Stimulated activated naive CD8-positive, alpha-beta T cell treated with anti-CD3 and anti-CD28 coated beads, Interleukin-15, amount 100 ng/mL, for 72 hours (primary cell): ENCODE measurements at regions not wholly inside any gene's neighbourhood (a gene's known extent, or its start where the extent isn't known, plus 50 kb on each side); places are given as distances from the start of the nearest gene placed in this dataset.
A peak's percentile ranks its signal among the peaks of the same experiment; 100 is the strongest.

Source experiments
- ATAC-seq: fragments of 150-1000 bp; cut with Tn5 transposase; 2 replicates; pipeline ENCODE4 v1.10.0; 2021; ENCODE audit warnings: mild to moderate bottlenecking, moderate library complexity
- DNase-seq, 2 donors: peaks; one replicate each; pipeline ENCODE4 v3.0.0; 2021 to 2022
- H3K27ac Mint-ChIP-seq, 2 donors: one replicate each; pipeline ENCODE4 v1.8.0; 2022; ENCODE audit warnings: mild to moderate bottlenecking in 2 of 2, mixed read lengths in 2 of 2, moderate library complexity in 2 of 2
- H3K27me3 Mint-ChIP-seq: one replicate; pipeline ENCODE4 v1.8.0; 2022; ENCODE audit warnings: mixed read lengths
- H3K4me1 Mint-ChIP-seq: one replicate; pipeline ENCODE4 v1.8.0; 2022; ENCODE audit warnings: mild to moderate bottlenecking, mixed read lengths
- H3K4me3 Mint-ChIP-seq, 2 donors: one replicate each; pipeline ENCODE4 v1.8.0; 2022; ENCODE audit warnings: mild to moderate bottlenecking in 2 of 2, mixed read lengths in 2 of 2, moderate library complexity in 1 of 2
- H3K9me3 Mint-ChIP-seq, 2 donors: one replicate each; pipeline ENCODE4 v1.8.0; 2022; ENCODE audit warnings: mixed read lengths in 2 of 2

DNA sequence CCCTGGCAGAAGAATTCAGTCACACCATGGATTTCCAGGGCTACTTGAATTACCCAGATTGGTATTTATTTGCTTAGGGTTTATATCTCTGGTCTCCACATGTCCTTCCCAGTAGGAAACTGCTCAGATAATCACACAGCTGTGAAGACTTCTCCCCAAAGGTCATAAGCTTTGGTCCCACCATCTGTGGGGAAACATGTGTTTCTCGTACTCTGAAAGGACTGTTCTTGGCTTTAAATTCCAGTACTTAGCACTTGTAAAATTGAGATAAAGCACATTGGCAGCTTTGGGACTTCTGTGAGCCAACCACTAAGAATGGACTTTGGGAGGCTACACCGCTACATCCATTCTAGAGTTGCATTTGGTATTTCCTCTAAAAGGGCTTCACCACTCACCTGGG, 205.3 kb upstream of the FOXA2 start:
- DNase-seq, result no peak
- Mint-ChIP-seq H3K4me3 (no peak overlapping the region), H3K27ac (no peak overlapping the region), H3K9me3 (peaks cover 4 to 9% of the 10 kb centered on the region in 2 donors), H3K27me3 (peaks cover 10% of the 10 kb centered on the region), H3K4me1 (no peaks in the 10 kb centered on the region)
- ATAC-seq, result no peak

DNA sequence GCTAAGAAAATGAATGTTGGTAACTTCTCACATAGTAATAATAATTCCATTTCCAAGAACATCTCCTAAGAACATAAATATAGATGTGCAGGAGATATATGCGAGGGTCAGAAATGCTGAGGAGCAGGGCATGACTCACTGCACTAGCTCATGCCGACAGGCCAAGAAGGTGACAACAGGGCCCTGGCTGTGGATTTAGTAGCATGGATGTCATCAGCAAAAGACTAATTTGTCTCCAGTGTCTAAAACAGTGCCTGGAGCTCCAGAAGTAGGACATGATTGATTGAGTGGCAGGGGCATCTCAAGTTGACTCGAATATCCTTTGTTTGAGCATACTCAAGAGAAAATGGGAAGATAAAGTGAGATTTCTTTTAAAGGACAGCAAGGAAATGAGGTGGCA, 207.0 kb upstream of the FOXA2 start:
- no peak for DNase-seq
- no peak for ATAC-seq
- Mint-ChIP-seq H3K4me3 (no peak overlapping the region), H3K27ac (no peak overlapping the region), H3K27me3 (peaks cover 3% of the 10 kb centered on the region), H3K4me1 (no peaks in the 10 kb centered on the region), H3K9me3 (peaks cover 3 to 12% of the 10 kb centered on the region in 2 donors)

DNA sequence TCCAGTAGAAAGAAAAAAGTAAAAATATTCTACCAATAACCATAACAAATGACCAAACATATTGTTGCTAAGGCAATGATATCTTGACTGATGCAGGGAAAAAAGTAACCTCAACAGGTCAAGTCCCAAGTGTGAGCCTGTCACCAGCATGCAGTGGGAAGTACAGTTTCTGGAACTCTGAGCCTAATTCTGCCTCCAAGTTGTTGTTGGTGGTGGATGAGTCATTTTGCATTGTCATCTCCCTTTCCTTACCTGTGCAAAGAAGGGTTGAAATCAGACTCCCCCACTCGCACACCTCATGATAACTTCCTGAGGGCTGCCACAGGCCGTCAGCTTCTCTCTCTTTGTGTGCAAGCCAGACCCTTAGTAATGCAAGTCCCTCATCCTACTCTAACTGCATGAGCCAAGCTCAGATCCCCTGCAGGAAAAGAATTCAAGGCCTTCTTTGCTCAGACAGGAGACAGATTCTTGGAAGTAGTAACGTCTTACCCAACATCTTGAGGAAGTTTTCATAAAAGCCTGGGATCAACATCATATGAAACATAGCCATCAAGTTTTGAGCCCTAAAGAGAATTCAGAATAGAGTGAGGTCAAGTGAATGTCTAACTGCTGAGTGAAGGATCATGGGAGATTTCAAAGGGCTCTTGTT, 207.6 kb upstream of the FOXA2 start:
- peaks cover 0 to 12% of the 10 kb centered on the region in 2 donors for H3K9me3 Mint-ChIP-seq
- no peak overlapping the region for H3K27ac Mint-ChIP-seq
- DNase-seq, result no peak
- H3K27me3 Mint-ChIP-seq, result no peaks in the 10 kb centered on the region
- no peak for ATAC-seq
- no peaks in the 10 kb centered on the region for H3K4me1 Mint-ChIP-seq
- H3K4me3 Mint-ChIP-seq, result no peak overlapping the region

DNA sequence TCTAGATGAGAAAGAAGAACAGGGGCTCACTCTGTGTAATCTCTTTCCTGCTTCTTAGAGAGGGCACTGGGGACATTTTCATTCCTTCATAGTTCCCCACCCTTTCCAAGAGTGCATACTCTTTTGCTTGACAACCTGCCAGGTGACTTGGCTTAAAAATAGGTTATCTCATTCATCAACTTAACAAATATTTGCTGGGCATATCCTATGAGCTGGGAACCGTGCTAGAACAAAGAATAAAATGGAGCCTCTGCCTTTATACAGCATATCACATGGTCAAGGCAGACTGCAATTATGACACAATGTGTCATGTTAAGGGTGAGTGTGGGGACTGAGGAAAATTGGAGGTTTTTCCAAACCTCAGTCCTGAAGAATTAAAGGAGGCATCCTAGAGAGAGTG, 209.8 kb upstream of the FOXA2 start:
- Mint-ChIP-seq H3K27ac (no peak overlapping the region), H3K9me3 (peaks cover 0 to 12% of the 10 kb centered on the region in 2 donors), H3K4me3 (no peak overlapping the region), H3K27me3 (no peaks in the 10 kb centered on the region), H3K4me1 (no peaks in the 10 kb centered on the region)
- DNase-seq (no peak), ATAC-seq (no peak)

DNA sequence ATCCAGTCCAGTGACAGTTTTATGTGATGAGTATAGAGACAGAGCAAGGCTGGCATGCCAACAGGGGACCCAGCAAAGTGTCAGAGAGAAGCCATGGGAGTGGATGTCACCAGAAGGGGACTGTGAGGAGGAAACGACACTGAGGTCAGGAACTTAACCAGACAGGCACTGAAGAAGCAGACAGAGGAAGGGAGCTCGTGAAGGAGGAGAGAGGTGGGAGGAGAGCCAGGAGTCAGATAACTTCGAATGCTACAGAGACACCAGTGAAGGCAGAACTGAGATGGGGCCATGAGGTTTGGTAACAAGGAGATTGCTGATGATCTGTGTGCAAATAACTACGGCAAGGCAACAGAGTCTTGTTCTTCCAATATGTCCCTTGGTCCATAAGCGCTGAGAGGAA, 211.1 kb upstream of the FOXA2 start:
- Mint-ChIP-seq H3K4me1 (no peaks in the 10 kb centered on the region), H3K27me3 (no peaks in the 10 kb centered on the region), H3K27ac (no peak overlapping the region), H3K4me3 (no peak overlapping the region), H3K9me3 (peaks cover 0 to 12% of the 10 kb centered on the region in 2 donors)
- no peak for ATAC-seq
- no peak for DNase-seq

DNA sequence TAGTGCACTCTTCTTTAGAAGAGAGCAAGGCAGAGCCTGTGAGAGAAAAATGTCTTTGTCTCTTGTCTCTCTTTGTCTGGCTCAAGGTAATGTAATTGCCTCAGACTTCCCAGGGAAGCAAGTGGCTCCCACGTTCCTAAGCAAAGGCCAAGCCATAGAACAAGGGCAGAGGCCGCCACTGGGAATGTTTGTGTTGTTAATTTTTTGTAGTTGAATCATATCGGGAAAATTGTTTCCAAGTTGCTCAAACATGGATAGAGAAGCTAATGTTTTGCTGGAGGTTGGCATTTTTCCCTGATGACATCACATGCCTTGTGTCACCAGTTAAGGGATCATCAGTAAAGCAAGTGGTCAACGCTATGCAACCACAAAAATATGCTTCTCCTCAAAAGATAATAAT, 211.5 kb upstream of the FOXA2 start:
- H3K4me1 Mint-ChIP-seq, result no peaks in the 10 kb centered on the region
- ATAC-seq (no peak), DNase-seq (no peak)
- H3K27ac Mint-ChIP-seq, result no peak overlapping the region
- H3K9me3 Mint-ChIP-seq, result peaks cover 0 to 12% of the 10 kb centered on the region in 2 donors
- H3K27me3 Mint-ChIP-seq, result no peaks in the 10 kb centered on the region
- H3K4me3 Mint-ChIP-seq, result no peak overlapping the region

DNA sequence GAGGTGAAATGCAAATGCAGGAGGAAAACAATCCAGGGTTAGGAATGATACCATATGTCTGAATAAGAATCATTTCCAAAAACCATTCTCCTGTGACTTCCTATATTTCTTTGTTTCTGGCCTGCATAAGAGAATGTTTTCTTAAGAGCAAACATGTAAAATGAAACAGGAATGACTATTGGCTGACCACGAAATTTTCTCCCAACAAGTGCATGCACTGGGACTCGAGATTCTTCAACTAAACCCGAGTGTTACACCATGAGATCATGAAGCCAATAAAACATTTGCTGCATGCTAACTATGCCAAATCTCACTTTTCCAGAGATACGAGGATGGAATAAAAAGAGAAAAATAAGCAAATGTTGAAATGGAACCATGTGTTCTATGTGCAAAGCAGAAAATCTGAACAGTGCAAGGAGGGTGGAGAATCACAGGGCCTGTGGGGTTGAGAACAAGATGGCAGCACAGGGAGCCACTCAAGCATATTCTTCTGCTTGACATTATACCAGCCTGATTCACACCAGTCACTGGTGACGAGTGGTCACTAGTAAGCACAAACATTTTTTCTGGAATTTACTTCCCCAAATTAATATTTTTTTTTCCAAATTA, 212.2 kb upstream of the FOXA2 start:
- Mint-ChIP-seq H3K27me3 (no peaks in the 10 kb centered on the region), H3K4me3 (no peak overlapping the region), H3K27ac (no peak overlapping the region), H3K9me3 (peaks cover 0 to 12% of the 10 kb centered on the region in 2 donors), H3K4me1 (no peaks in the 10 kb centered on the region)
- ATAC-seq (no peak), DNase-seq (no peak)

DNA sequence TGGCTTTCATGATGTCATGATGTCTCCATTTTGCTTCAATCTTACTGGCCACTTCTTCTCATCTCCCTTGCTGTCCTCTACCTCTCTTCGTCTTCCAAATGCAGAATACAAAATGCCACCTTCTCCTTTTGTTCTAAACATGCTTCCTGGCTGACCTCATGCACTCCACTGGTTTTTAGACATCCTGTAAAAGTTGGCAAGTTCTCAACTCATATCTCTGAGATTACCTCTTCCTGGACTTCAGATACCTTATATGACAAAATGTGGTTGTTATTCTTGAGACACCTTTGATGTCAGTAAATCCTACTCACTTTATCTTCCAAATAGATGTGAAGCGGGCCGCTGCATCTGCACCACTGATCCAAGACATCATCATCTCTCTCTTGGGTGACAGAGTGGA, 212.7 kb upstream of the FOXA2 start:
- Mint-ChIP-seq H3K4me1 (no peaks in the 10 kb centered on the region), H3K9me3 (peaks cover 0 to 12% of the 10 kb centered on the region in 2 donors), H3K27me3 (no peaks in the 10 kb centered on the region), H3K4me3 (no peak overlapping the region), H3K27ac (peak overlapping the region in 1 of 2 donors; percentile 4)
- DNase-seq, result no peak
- ATAC-seq, result no peak

DNA sequence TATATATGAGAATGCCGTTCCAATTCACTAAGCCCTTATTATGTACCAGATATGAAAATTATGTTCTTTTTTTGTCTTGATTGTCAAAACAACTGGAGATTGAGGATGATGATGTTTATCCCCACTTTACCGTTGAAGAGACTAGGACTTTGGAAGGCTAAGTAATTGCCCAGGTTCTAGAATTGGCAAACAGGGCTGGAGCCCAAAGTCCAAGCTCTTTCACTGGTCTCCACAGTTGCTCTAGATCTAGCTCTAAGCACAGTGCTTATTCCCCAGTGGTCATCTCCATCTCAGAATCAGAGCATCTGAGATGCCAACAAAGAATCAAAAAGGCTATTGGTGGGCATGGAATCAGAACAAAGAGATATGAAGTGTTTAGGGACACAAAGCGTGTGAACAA, 215.3 kb upstream of the FOXA2 start:
- ATAC-seq, result no peak

DNA sequence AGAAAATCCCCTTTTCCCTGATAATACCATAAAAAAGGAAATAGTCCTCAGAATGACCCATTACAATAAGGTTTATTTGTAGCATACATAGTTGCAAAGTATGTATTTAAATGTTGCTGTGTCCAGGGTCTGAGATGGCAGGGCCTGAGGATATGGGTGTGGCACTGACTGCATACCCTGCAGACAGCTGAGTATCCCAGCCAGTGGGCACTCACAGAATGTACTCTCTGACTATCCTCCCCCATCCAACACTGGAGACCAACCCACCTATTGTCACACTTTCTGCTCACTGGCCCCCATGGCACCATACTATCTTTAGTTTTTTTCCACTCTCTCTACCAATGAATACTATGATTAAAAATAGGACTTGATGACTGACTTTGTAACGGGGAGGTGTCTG, 215.8 kb upstream of the FOXA2 start:
- H3K4me3 Mint-ChIP-seq, result no peak overlapping the region

More for the DNA sequence above, 215.3 kb upstream of the FOXA2 start:
- DNase-seq, result no peak
- Mint-ChIP-seq H3K27me3 (no peaks in the 10 kb centered on the region), H3K4me1 (no peaks in the 10 kb centered on the region), H3K4me3 (no peak overlapping the region), H3K27ac (no peak overlapping the region), H3K9me3 (peaks cover 0 to 8% of the 10 kb centered on the region in 2 donors)

DNA sequence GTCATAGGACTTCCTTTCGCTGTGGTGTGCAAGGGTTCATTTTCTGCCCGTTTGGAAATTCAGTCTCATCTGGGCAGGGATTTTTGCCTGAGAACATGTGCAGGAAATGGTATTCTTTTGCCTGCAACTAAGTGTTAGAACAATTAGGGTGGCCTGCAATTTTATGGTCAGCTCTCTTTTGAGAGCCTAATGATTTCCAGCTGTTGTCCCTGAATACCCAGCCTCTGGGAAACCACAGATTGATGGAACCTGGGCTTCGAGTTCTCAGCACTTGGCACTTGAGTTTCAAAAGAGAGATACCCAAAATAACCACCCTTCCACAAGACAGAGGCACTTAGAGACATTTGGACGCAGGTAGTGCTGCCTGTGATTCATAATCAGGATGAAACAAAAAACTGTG, 217.2 kb upstream of the FOXA2 start:
- Mint-ChIP-seq H3K27ac (no peak overlapping the region), H3K27me3 (no peaks in the 10 kb centered on the region), H3K9me3 (no peaks in the 10 kb centered on the region), H3K4me1 (no peaks in the 10 kb centered on the region), H3K4me3 (no peak overlapping the region)
- ATAC-seq (no peak), DNase-seq (no peak)

More for the DNA sequence above, 215.8 kb upstream of the FOXA2 start:
- Mint-ChIP-seq H3K9me3 (peaks cover 0 to 5% of the 10 kb centered on the region in 2 donors), H3K27me3 (no peaks in the 10 kb centered on the region), H3K4me1 (no peaks in the 10 kb centered on the region), H3K27ac (no peak overlapping the region)
- ATAC-seq, result no peak
- no peak for DNase-seq

DNA sequence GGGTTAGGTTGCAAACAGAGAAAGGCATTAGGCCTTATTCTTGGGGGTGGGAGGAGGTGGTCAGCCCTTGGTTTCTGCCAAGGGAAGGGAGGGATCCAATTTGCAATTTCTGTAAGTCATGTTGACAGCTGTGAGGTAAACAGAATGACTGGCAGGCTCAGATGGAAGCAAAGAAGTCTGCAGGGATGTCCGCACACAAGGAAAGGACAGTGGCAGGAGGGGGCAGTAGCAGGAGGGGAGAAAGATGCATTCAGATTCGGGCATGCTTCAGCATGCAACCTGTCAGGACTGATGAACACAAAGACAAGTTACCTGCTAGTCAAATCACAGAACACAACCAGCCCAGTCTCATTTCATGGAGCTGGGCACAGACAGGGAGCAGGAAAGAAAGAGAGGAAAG, 217.9 kb upstream of the FOXA2 start:
- peak overlapping the region; percentile 14 to 28 for H3K27ac Mint-ChIP-seq
- H3K9me3 Mint-ChIP-seq, result no peaks in the 10 kb centered on the region
- no peaks in the 10 kb centered on the region for H3K27me3 Mint-ChIP-seq
- no peak for DNase-seq
- H3K4me1 Mint-ChIP-seq, result no peaks in the 10 kb centered on the region
- H3K4me3 Mint-ChIP-seq, result no peak overlapping the region
- no peak for ATAC-seq

DNA sequence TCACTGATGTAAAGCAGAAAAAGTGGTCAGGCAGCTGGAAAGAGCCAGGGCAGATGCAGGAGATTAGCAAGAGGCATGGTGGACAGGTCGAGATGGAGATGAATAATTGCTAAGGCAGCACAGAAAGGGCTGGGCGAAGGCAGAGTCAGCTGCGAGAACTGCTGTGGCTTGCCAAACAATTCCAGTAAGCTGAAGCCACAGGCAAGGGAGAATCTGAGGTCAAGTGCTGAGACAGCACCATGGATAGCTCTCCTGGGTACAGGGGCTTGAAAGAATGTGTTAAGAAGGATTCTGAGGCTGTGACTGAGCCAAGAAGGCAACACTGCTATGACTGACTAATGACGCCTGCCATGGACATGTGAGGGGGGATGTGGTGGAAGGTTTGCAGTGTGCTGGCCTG, 220.8 kb upstream of the FOXA2 start:
- Mint-ChIP-seq H3K9me3 (no peaks in the 10 kb centered on the region), H3K27me3 (no peaks in the 10 kb centered on the region), H3K4me3 (no peak overlapping the region), H3K4me1 (no peaks in the 10 kb centered on the region), H3K27ac (peak overlapping the region in 1 of 2 donors; percentile 61)
- DNase-seq, result no peak
- ATAC-seq, result no peak

DNA sequence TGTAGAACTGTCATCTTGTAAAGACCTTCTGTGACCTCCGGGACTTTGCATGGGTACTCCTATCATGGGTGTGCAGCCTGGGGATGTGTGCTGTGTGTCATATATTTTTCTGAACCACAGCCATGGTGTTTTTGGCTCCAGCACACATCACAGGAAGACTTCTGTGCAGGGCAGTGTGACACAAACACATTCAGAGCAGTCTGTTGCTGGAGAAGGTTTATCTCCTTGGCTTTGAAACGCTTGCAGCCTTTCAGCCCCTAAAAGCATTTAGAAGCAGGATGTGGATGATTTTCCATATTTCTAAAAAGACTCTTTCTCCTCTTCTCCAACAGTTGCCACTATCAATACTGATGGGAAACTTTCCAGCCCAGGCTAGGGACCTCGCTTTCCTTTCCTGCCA, 221.6 kb upstream of the FOXA2 start:
- H3K4me3 Mint-ChIP-seq, result no peak overlapping the region
- H3K27ac Mint-ChIP-seq, result no peak overlapping the region
- no peaks in the 10 kb centered on the region for H3K9me3 Mint-ChIP-seq
- H3K27me3 Mint-ChIP-seq, result no peaks in the 10 kb centered on the region
- no peaks in the 10 kb centered on the region for H3K4me1 Mint-ChIP-seq
- no peak for ATAC-seq
- no peak for DNase-seq

DNA sequence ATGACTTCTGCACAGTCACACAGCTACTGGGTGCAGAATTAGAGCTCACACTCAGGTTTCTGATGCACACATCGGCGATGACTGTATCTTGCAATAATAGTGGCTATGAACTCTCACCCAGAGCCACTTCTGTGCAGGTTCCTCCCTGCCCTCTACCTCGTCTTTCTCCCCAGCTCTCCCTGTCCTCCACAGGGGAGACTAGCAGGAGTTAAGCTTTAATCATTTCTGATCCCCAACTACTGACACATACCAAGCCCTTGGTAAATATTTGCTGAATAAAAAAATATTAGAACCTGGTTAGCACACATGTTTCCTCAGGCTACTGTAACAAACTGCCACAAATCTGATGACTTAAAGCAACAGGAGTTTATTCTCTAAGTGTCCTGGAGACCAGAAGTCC, 222.7 kb upstream of the FOXA2 start:
- H3K4me1 Mint-ChIP-seq, result no peaks in the 10 kb centered on the region
- no peak for ATAC-seq
- H3K9me3 Mint-ChIP-seq, result no peaks in the 10 kb centered on the region
- no peak overlapping the region for H3K27ac Mint-ChIP-seq
- no peak overlapping the region for H3K4me3 Mint-ChIP-seq
- H3K27me3 Mint-ChIP-seq, result no peaks in the 10 kb centered on the region
- DNase-seq, result no peak

DNA sequence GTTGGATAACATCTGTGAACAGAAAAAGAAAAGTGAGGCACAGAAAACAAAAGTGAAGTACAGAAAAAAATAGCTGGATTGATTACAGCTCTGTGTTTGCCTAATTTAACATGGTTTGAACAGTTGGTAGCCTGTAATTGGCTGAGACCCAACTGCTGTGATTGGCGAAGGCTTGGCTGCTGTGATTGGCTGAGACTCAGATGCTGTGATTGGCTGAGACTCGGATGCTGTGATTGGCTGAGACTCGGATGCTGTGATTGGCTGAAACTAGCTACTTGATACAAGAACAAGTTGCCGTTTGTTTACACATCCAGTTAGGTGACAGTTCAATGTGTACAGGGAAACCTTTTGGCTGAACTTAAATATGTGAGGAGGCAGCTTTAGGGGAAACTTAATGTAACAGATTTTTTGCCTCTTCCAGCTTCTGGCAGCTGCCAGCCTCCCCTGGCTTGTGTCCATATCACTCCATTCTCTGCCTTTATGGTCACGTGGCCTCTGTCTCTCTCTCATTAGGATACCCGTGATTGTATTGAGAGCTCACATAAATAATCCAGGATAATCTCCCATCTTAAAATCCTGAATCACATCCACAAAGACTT, 223.4 kb upstream of the FOXA2 start:
- Mint-ChIP-seq H3K9me3 (no peaks in the 10 kb centered on the region), H3K4me1 (no peaks in the 10 kb centered on the region), H3K4me3 (no peak overlapping the region), H3K27ac (peak overlapping the region in 1 of 2 donors; percentile 63), H3K27me3 (no peaks in the 10 kb centered on the region)
- no peak for DNase-seq
- ATAC-seq, result no peak
